SK-N-MC (cell line): ENCODE measurements at regions not wholly inside any gene's neighbourhood (a gene's known extent, or its start where the extent isn't known, plus 50 kb on each side); places are given as distances from the start of the nearest gene placed in this dataset.
"Not testable (repeated sequence)": the region's sequence is repeated elsewhere in the genome, so short reads cannot be mapped to it uniquely, and the experiment has no call there.

Experiments
- DNase-seq: peaks from one replicate; pipeline ENCODE4 v3.0.0-alpha.2; 2011; ENCODE audit warnings: low read depth, low spot score
- H3K27ac ChIP-seq: fragments of 200-600 bp; sonication (generic); 2 replicates; pipeline ENCODE4 v1.5.1; 2016; ENCODE audit warnings: mixed run types
- H3K36me3 ChIP-seq: fragments of 200-600 bp; sonication (generic); 2 replicates; pipeline ENCODE4 v1.6.1; 2017; ENCODE audit warnings: antibody characterized with exemption, low read length, mixed read lengths; ENCODE audit not compliant: insufficient read depth
- H3K4me3 ChIP-seq: fragments of 200-600 bp; sonication (generic); 2 replicates; pipeline ENCODE4 v1.5.1; 2016
- H3K9ac ChIP-seq: fragments of 200-600 bp; sonication (generic); 2 replicates; pipeline ENCODE4 v1.8.0; 2017; ENCODE audit warnings: mixed run types, mixed read lengths; ENCODE audit not compliant: insufficient read length
- H3K9me3 ChIP-seq: fragments of 200-600 bp; sonication (generic); 2 replicates; pipeline ENCODE4 v1.6.1; 2017; ENCODE audit warnings: low read depth, mild to moderate bottlenecking, antibody characterized with exemption, low read length, moderate library complexity, mixed read lengths
- EZH2 ChIP-seq: fragments of 200-600 bp; sonication (generic); IDR thresholded peaks from one replicate; pipeline ENCODE4 v1.6.1; 2017; ENCODE audit warnings: antibody characterized with exemption
- FOXP2 ChIP-seq: optimal IDR thresholded peaks from 2 replicates; pipeline ENCODE3; 2011; ENCODE audit warnings: mild to moderate bottlenecking, moderate library complexity; ENCODE audit not compliant: insufficient read depth; ENCODE audit errors: extremely low read length, control extremely low read depth
- POLR2AphosphoS5 ChIP-seq: IDR thresholded peaks from 2 replicates; pipeline ENCODE4 v1.6.1; 2012; ENCODE audit warnings: mild to moderate bottlenecking, low read depth, low read length, borderline replicate concordance

- no peak overlapping the region for H3K9ac ChIP-seq
- no peaks in the 10 kb centered on the region for H3K36me3 ChIP-seq
- H3K4me3 ChIP-seq, result no peak overlapping the region
- TF ChIP-seq FOXP2, result no peak
- TF ChIP-seq POLR2AphosphoS5, result no peak
- TF ChIP-seq EZH2, result no peak
- H3K9me3 ChIP-seq, result no peaks in the 10 kb centered on the region
- no peak for DNase-seq
- no peak overlapping the region for H3K27ac ChIP-seq
Measured at GRCh38 chr14:98008381-98009113, 1211.4 kb downstream of the VRK1 start.

- not testable (repeated sequence) for H3K9me3 ChIP-seq, H3K36me3 ChIP-seq, DNase-seq, H3K27ac ChIP-seq, H3K9ac ChIP-seq, H3K4me3 ChIP-seq
Measured at GRCh38 chr14:98009177-98009576, 1212.0 kb downstream of the VRK1 start.

GRCh38 chr14:98010784-98011183, 1213.6 kb downstream of the VRK1 start:
- no peaks in the 10 kb centered on the region for H3K9me3 ChIP-seq
- no peak overlapping the region for H3K9ac ChIP-seq
- no peak for DNase-seq
- no peaks in the 10 kb centered on the region for H3K36me3 ChIP-seq
- TF ChIP-seq POLR2AphosphoS5 (no peak), FOXP2 (no peak), EZH2 (no peak)
- H3K4me3 ChIP-seq, result no peak overlapping the region
- H3K27ac ChIP-seq, result no peak overlapping the region

GRCh38 chr14:98014851-98015615, 1217.9 kb downstream of the VRK1 start:
- no peak overlapping the region for H3K9ac ChIP-seq
- TF ChIP-seq POLR2AphosphoS5 (no peak), EZH2 (no peak), FOXP2 (no peak)
- H3K9me3 ChIP-seq, result no peaks in the 10 kb centered on the region
- H3K36me3 ChIP-seq, result no peaks in the 10 kb centered on the region
- DNase-seq, result no peak
- no peak overlapping the region for H3K27ac ChIP-seq
- H3K4me3 ChIP-seq, result no peak overlapping the region

GRCh38 chr14:98015921-98016320, 1218.7 kb downstream of the VRK1 start:
- Histone ChIP-seq H3K36me3 (no peaks in the 10 kb centered on the region), H3K9ac (no peak overlapping the region), H3K9me3 (no peaks in the 10 kb centered on the region), H3K4me3 (no peak overlapping the region), H3K27ac (no peak overlapping the region)
- no peak for DNase-seq
- TF ChIP-seq FOXP2 (no peak), POLR2AphosphoS5 (no peak), EZH2 (no peak)

- DNase-seq, result no peak
- Histone ChIP-seq H3K9ac (no peak overlapping the region), H3K36me3 (no peaks in the 10 kb centered on the region), H3K27ac (no peak overlapping the region), H3K9me3 (no peaks in the 10 kb centered on the region), H3K4me3 (no peak overlapping the region)
- TF ChIP-seq POLR2AphosphoS5, result no peak
Measured at GRCh38 chr14:98018628-98019027, 1221.4 kb downstream of the VRK1 start.

GRCh38 chr14:98022541-98023520, 1225.6 kb downstream of the VRK1 start:
- no peak for TF ChIP-seq EZH2
- TF ChIP-seq POLR2AphosphoS5, result no peak
- no peak for TF ChIP-seq FOXP2
- no peak overlapping the region for H3K9ac ChIP-seq
- no peaks in the 10 kb centered on the region for H3K9me3 ChIP-seq
- no peak overlapping the region for H3K27ac ChIP-seq
- DNase-seq, result no peak
- no peak overlapping the region for H3K4me3 ChIP-seq
- H3K36me3 ChIP-seq, result no peaks in the 10 kb centered on the region

GRCh38 chr14:98028162-98028561, 1231.0 kb downstream of the VRK1 start:
- Histone ChIP-seq H3K9me3 (no peaks in the 10 kb centered on the region), H3K36me3 (no peaks in the 10 kb centered on the region), H3K9ac (no peak overlapping the region), H3K4me3 (no peak overlapping the region), H3K27ac (no peak overlapping the region)
- TF ChIP-seq POLR2AphosphoS5 (no peak), FOXP2 (no peak), EZH2 (no peak)
- no peak for DNase-seq
